ENCODE measurements at regions not wholly inside any gene's neighbourhood (a gene's known extent, or its start where the extent isn't known, plus 50 kb on each side); places are given as distances from the start of the nearest gene placed in this dataset.

GRCh38 chr7:68025369-68025768 is 1028.7 kb downstream of the TYW1 start:
- H3K79me2 ChIP-seq (ENCODE audit: control insufficient read depth, insufficient read depth, low read length): no peaks in the 10 kb centered on the region
- H4K5ac ChIP-seq (ENCODE audit: low read length): no peak overlapping the region
- H3K27me3 ChIP-seq (ENCODE audit: insufficient read depth, low read length, poor library complexity): no peaks in the 10 kb centered on the region
- no peak overlapping the region for H2AK5ac ChIP-seq (ENCODE audit: low read length)
- H3K4me3 ChIP-seq (ENCODE audit: low read length): no peak overlapping the region
- no peak overlapping the region for H3K9ac ChIP-seq (ENCODE audit: low read length)
- H3K4me1 ChIP-seq (ENCODE audit: control insufficient read depth, low read depth, low read length): no peaks in the 10 kb centered on the region
- H3K4ac ChIP-seq (ENCODE audit: low read depth, low read length): no peak overlapping the region
- no peak overlapping the region for H4K8ac ChIP-seq (ENCODE audit: low read depth, low read length)
- H3K79me1 ChIP-seq (ENCODE audit: low read length): no peaks in the 10 kb centered on the region
- H3K56ac ChIP-seq (ENCODE audit: low read length): no peak overlapping the region
- H2BK15ac ChIP-seq (replicated peaks; ENCODE audit: low read depth): no peak overlapping the region
- no peak overlapping the region for H2BK5ac ChIP-seq (ENCODE audit: low read length)
- no peak overlapping the region for H3K18ac ChIP-seq (ENCODE audit: low read length)
- H3K27ac ChIP-seq (ENCODE audit: low read depth, low read length): no peak overlapping the region
- no peak overlapping the region for H3K23ac ChIP-seq (ENCODE audit: low read length)
- H3K36me3 ChIP-seq (ENCODE audit: control insufficient read depth, insufficient read depth, low read length): no peaks in the 10 kb centered on the region
- no peak overlapping the region for H2BK120ac ChIP-seq (ENCODE audit: low read depth, low read length)
- DNase-seq: no peak
- H3K4me2 ChIP-seq (ENCODE audit: low read length): no peak overlapping the region

- DNase-seq: no peak
- no peak overlapping the region for H3K18ac ChIP-seq (ENCODE audit: low read length)
- no peak overlapping the region for H2AK5ac ChIP-seq (ENCODE audit: low read length)
- H3K23ac ChIP-seq (ENCODE audit: low read length): no peak overlapping the region
- H3K9ac ChIP-seq (ENCODE audit: low read length): no peak overlapping the region
- H3K79me1 ChIP-seq (ENCODE audit: low read length): no peaks in the 10 kb centered on the region
- no peak overlapping the region for H3K4me3 ChIP-seq (ENCODE audit: low read length)
- no peak overlapping the region for H4K8ac ChIP-seq (ENCODE audit: low read depth, low read length)
- no peak overlapping the region for H4K5ac ChIP-seq (ENCODE audit: low read length)
- H3K36me3 ChIP-seq (ENCODE audit: control insufficient read depth, insufficient read depth, low read length): no peaks in the 10 kb centered on the region
- no peak overlapping the region for H2BK5ac ChIP-seq (ENCODE audit: low read length)
- H3K4ac ChIP-seq (ENCODE audit: low read depth, low read length): no peak overlapping the region
- H3K4me1 ChIP-seq (ENCODE audit: control insufficient read depth, low read depth, low read length): no peaks in the 10 kb centered on the region
- H2BK120ac ChIP-seq (ENCODE audit: low read depth, low read length): no peak overlapping the region
- H3K79me2 ChIP-seq (ENCODE audit: control insufficient read depth, insufficient read depth, low read length): no peaks in the 10 kb centered on the region
- H2BK15ac ChIP-seq (replicated peaks; ENCODE audit: low read depth): no peak overlapping the region
- no peak overlapping the region for H3K56ac ChIP-seq (ENCODE audit: low read length)
- H3K27me3 ChIP-seq (ENCODE audit: insufficient read depth, low read length, poor library complexity): no peaks in the 10 kb centered on the region
- H3K27ac ChIP-seq (ENCODE audit: low read depth, low read length): no peak overlapping the region
- no peak overlapping the region for H3K4me2 ChIP-seq (ENCODE audit: low read length)
- WGBS (ENCODE audit: extremely low coverage, insufficient coverage, low lambda C conversion rate): no CpG with 5 or more reads among the region's 3 CpGs
Measured at GRCh38 chr7:68030530-68030929, 1033.9 kb downstream of the TYW1 start.

GRCh38 chr7:68031180-68031943 is 1034.7 kb downstream of the TYW1 start:
- Histone ChIP-seq H3K27ac (ENCODE audit: low read depth, low read length) (no peak overlapping the region), H2BK120ac (ENCODE audit: low read depth, low read length) (no peak overlapping the region), H3K4me1 (ENCODE audit: control insufficient read depth, low read depth, low read length) (no peaks in the 10 kb centered on the region), H3K36me3 (ENCODE audit: control insufficient read depth, insufficient read depth, low read length) (no peaks in the 10 kb centered on the region), H3K9ac (ENCODE audit: low read length) (no peak overlapping the region), H3K4me2 (ENCODE audit: low read length) (no peak overlapping the region), H3K56ac (ENCODE audit: low read length) (no peak overlapping the region), H3K79me2 (ENCODE audit: control insufficient read depth, insufficient read depth, low read length) (no peaks in the 10 kb centered on the region), H3K4ac (ENCODE audit: low read depth, low read length) (no peak overlapping the region), H2AK5ac (ENCODE audit: low read length) (no peak overlapping the region), H3K79me1 (ENCODE audit: low read length) (no peaks in the 10 kb centered on the region), H2BK5ac (ENCODE audit: low read length) (no peak overlapping the region), H2BK15ac (replicated peaks; ENCODE audit: low read depth) (no peak overlapping the region), H4K8ac (ENCODE audit: low read depth, low read length) (no peak overlapping the region), H3K4me3 (ENCODE audit: low read length) (no peak overlapping the region), H3K27me3 (ENCODE audit: insufficient read depth, low read length, poor library complexity) (no peaks in the 10 kb centered on the region), H4K5ac (ENCODE audit: low read length) (no peak overlapping the region), H3K23ac (ENCODE audit: low read length) (no peak overlapping the region), H3K18ac (ENCODE audit: low read length) (no peak overlapping the region)
- no peak for DNase-seq
- WGBS (ENCODE audit: extremely low coverage, insufficient coverage, low lambda C conversion rate): no CpG with 5 or more reads among the region's 5 CpGs

GRCh38 chr7:68038621-68039314 is 1042.1 kb downstream of the TYW1 start:
- Histone ChIP-seq H3K9ac (ENCODE audit: low read length) (no peak overlapping the region), H4K8ac (ENCODE audit: low read depth, low read length) (no peak overlapping the region), H3K27me3 (ENCODE audit: insufficient read depth, low read length, poor library complexity) (no peaks in the 10 kb centered on the region), H3K79me2 (ENCODE audit: control insufficient read depth, insufficient read depth, low read length) (no peaks in the 10 kb centered on the region), H3K27ac (ENCODE audit: low read depth, low read length) (no peak overlapping the region), H3K4ac (ENCODE audit: low read depth, low read length) (no peak overlapping the region), H2BK15ac (replicated peaks; ENCODE audit: low read depth) (no peak overlapping the region), H3K56ac (ENCODE audit: low read length) (no peak overlapping the region), H2AK5ac (ENCODE audit: low read length) (no peak overlapping the region), H3K79me1 (ENCODE audit: low read length) (no peaks in the 10 kb centered on the region), H3K23ac (ENCODE audit: low read length) (no peak overlapping the region), H4K5ac (ENCODE audit: low read length) (no peak overlapping the region), H3K4me2 (ENCODE audit: low read length) (no peak overlapping the region), H3K4me1 (ENCODE audit: control insufficient read depth, low read depth, low read length) (no peaks in the 10 kb centered on the region), H2BK120ac (ENCODE audit: low read depth, low read length) (no peak overlapping the region), H3K36me3 (ENCODE audit: control insufficient read depth, insufficient read depth, low read length) (no peaks in the 10 kb centered on the region), H3K4me3 (ENCODE audit: low read length) (no peak overlapping the region), H3K18ac (ENCODE audit: low read length) (no peak overlapping the region), H2BK5ac (ENCODE audit: low read length) (no peak overlapping the region)
- DNase-seq: no peak
- WGBS (ENCODE audit: extremely low coverage, insufficient coverage, low lambda C conversion rate): no CpG with 5 or more reads among the region's 4 CpGs

- no peak for DNase-seq
- H3K79me1 ChIP-seq (ENCODE audit: low read length): no peaks in the 10 kb centered on the region
- H2BK120ac ChIP-seq (ENCODE audit: low read depth, low read length): no peak overlapping the region
Measured at GRCh38 chr7:68041554-68041953, 1044.9 kb downstream of the TYW1 start.

More at GRCh38 chr7:68041554-68041953, 1044.9 kb downstream of the TYW1 start:
- no peak overlapping the region for H2AK5ac ChIP-seq (ENCODE audit: low read length)
- H3K23ac ChIP-seq (ENCODE audit: low read length): no peak overlapping the region
- H3K56ac ChIP-seq (ENCODE audit: low read length): no peak overlapping the region
- H4K5ac ChIP-seq (ENCODE audit: low read length): no peak overlapping the region
- no peak overlapping the region for H3K18ac ChIP-seq (ENCODE audit: low read length)
- H3K4me3 ChIP-seq (ENCODE audit: low read length): no peak overlapping the region
- H3K27me3 ChIP-seq (ENCODE audit: insufficient read depth, low read length, poor library complexity): no peaks in the 10 kb centered on the region
- no CpG with 5 or more reads among the region's 6 CpGs for WGBS (ENCODE audit: extremely low coverage, insufficient coverage, low lambda C conversion rate)
- H3K79me2 ChIP-seq (ENCODE audit: control insufficient read depth, insufficient read depth, low read length): no peaks in the 10 kb centered on the region
- no peak overlapping the region for H2BK15ac ChIP-seq (replicated peaks; ENCODE audit: low read depth)
- no peak overlapping the region for H3K9ac ChIP-seq (ENCODE audit: low read length)
- no peaks in the 10 kb centered on the region for H3K4me1 ChIP-seq (ENCODE audit: control insufficient read depth, low read depth, low read length)
- no peak overlapping the region for H2BK5ac ChIP-seq (ENCODE audit: low read length)
- H3K4ac ChIP-seq (ENCODE audit: low read depth, low read length): no peak overlapping the region
- H3K36me3 ChIP-seq (ENCODE audit: control insufficient read depth, insufficient read depth, low read length): no peaks in the 10 kb centered on the region
- no peak overlapping the region for H3K27ac ChIP-seq (ENCODE audit: low read depth, low read length)
- no peak overlapping the region for H4K8ac ChIP-seq (ENCODE audit: low read depth, low read length)
- no peak overlapping the region for H3K4me2 ChIP-seq (ENCODE audit: low read length)
